ENCODE measurements at regions not wholly inside any gene's neighbourhood (a gene's known extent, or its start where the extent isn't known, plus 50 kb on each side); places are given as distances from the start of the nearest gene placed in this dataset.
"Not testable (repeated sequence)": the region's sequence is repeated elsewhere in the genome, so short reads cannot be mapped to it uniquely, and the experiment has no call there.

- H3K4me3 Mint-ChIP-seq, result no peak overlapping the region
- H3K27ac Mint-ChIP-seq, result no peak overlapping the region
- no peak for ATAC-seq
- no peaks in the 10 kb centered on the region for H3K36me3 Mint-ChIP-seq (ENCODE audit: low read depth)
- DNase-seq, result no peak
- intact Hi-C loops (cut with micrococcal nuclease), result no loop called here
- ChIA-PET POLR2A (no interaction called here), CTCF (no interaction called here)
- H3K4me1 Mint-ChIP-seq (ENCODE audit: low read depth), result no peaks in the 10 kb centered on the region
- TF ChIP-seq CTCF (IDR thresholded peaks at IDR 0.05), result no peak
- H3K9me3 Mint-ChIP-seq, result peaks cover 2% of the 10 kb centered on the region
- H3K27me3 Mint-ChIP-seq, result no peaks in the 10 kb centered on the region
These were observed 406.7 kb downstream of the RWDD3 start for GRCh38 chr1:95640746-95641145.

GRCh38 chr1:95641386-95641785 lies 407.4 kb downstream of the RWDD3 start:
- no peak for TF ChIP-seq CTCF (IDR thresholded peaks at IDR 0.05)
- CTCF ChIA-PET, result no interaction called here
- intact Hi-C loops (cut with micrococcal nuclease), result no loop called here
- Mint-ChIP-seq H3K27me3 (no peaks in the 10 kb centered on the region), H3K9me3 (peaks cover 2% of the 10 kb centered on the region), H3K4me1 (ENCODE audit: low read depth) (no peaks in the 10 kb centered on the region), H3K27ac (no peak overlapping the region), H3K36me3 (ENCODE audit: low read depth) (no peaks in the 10 kb centered on the region), H3K4me3 (no peak overlapping the region)
- ATAC-seq (no peak), DNase-seq (no peak)
- POLR2A ChIA-PET, result no interaction called here

GRCh38 chr1:95642035-95642434 lies 408.0 kb downstream of the RWDD3 start:
- peaks cover 2% of the 10 kb centered on the region for H3K9me3 Mint-ChIP-seq
- DNase-seq (no peak), ATAC-seq (no peak)
- H3K36me3 Mint-ChIP-seq (ENCODE audit: low read depth), result no peaks in the 10 kb centered on the region
- intact Hi-C loops (cut with micrococcal nuclease), result no loop called here
- H3K4me3 Mint-ChIP-seq, result no peak overlapping the region
- no peaks in the 10 kb centered on the region for H3K27me3 Mint-ChIP-seq
- no peaks in the 10 kb centered on the region for H3K4me1 Mint-ChIP-seq (ENCODE audit: low read depth)
- H3K27ac Mint-ChIP-seq, result no peak overlapping the region
- ChIA-PET POLR2A (no interaction called here), CTCF (no interaction called here)
- no peak for TF ChIP-seq CTCF (IDR thresholded peaks at IDR 0.05)

GRCh38 chr1:95643071-95643470 lies 409.1 kb downstream of the RWDD3 start:
- DNase-seq (no peak), ATAC-seq (no peak)
- intact Hi-C loops (cut with micrococcal nuclease), result no loop called here
- H3K27me3 Mint-ChIP-seq, result no peaks in the 10 kb centered on the region
- POLR2A ChIA-PET, result no interaction called here
- H3K27ac Mint-ChIP-seq, result no peak overlapping the region
- CTCF ChIA-PET, result no interaction called here
- no peak overlapping the region for H3K4me3 Mint-ChIP-seq
- peaks cover 2% of the 10 kb centered on the region for H3K9me3 Mint-ChIP-seq
- H3K4me1 Mint-ChIP-seq (ENCODE audit: low read depth), result no peaks in the 10 kb centered on the region
- no peaks in the 10 kb centered on the region for H3K36me3 Mint-ChIP-seq (ENCODE audit: low read depth)
- TF ChIP-seq CTCF (IDR thresholded peaks at IDR 0.05), result no peak

- H3K4me3 Mint-ChIP-seq; H3K27ac Mint-ChIP-seq; H3K27me3 Mint-ChIP-seq; DNase-seq; H3K36me3 Mint-ChIP-seq (ENCODE audit: low read depth); CTCF ChIA-PET; H3K9me3 Mint-ChIP-seq; POLR2A ChIA-PET; H3K4me1 Mint-ChIP-seq (ENCODE audit: low read depth); intact Hi-C loops (cut with micrococcal nuclease); ATAC-seq: not testable (repeated sequence)
These were observed 411.1 kb downstream of the RWDD3 start for GRCh38 chr1:95645126-95645525.

- ChIA-PET CTCF (no interaction called here), POLR2A (no interaction called here)
- ATAC-seq (no peak), DNase-seq (no peak)
- Mint-ChIP-seq H3K9me3 (no peaks in the 10 kb centered on the region), H3K27me3 (no peaks in the 10 kb centered on the region), H3K36me3 (ENCODE audit: low read depth) (no peaks in the 10 kb centered on the region), H3K4me1 (ENCODE audit: low read depth) (no peaks in the 10 kb centered on the region), H3K4me3 (no peak overlapping the region), H3K27ac (no peak overlapping the region)
- no peak for TF ChIP-seq CTCF (IDR thresholded peaks at IDR 0.05)
- intact Hi-C loops (cut with micrococcal nuclease), result no loop called here
These were observed 416.6 kb downstream of the RWDD3 start for GRCh38 chr1:95650631-95651030.

Measured in activated CD8-positive, alpha-beta T cell treated with anti-CD3 and anti-CD28 coated beads for 36 hours (primary cell).